ENCODE measurements at regions not wholly inside any gene's neighbourhood (a gene's known extent, or its start where the extent isn't known, plus 50 kb on each side); places are given as distances from the start of the nearest gene placed in this dataset.

- peak; percentile 4 for DNase-seq
These were observed 121.6 kb downstream of the ZFP36L2 start for GRCh38 chr2:43104763-43105162.

- DNase-seq: peak; percentile 3
These were observed 122.3 kb downstream of the ZFP36L2 start for GRCh38 chr2:43104106-43104505.

DNA sequence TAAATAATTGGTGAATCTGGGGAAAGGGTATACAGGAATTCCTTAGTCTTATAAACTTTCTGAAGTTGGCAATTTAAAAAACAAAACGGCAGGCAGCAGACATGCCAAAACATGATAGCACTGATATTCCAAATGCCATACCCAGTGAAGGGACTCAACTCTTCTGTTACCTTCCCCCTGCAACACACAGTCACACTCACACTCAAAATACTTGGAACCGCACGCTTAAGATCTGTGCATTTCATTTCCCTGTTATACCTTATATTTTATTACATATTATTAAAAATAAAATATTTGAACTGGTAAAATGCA lies 123.4 kb downstream of the ZFP36L2 start:
- DNase-seq: no peak

- peak; percentile 81 for DNase-seq
These were observed 123.9 kb downstream of the ZFP36L2 start for GRCh38 chr2:43102366-43103092.

DNA sequence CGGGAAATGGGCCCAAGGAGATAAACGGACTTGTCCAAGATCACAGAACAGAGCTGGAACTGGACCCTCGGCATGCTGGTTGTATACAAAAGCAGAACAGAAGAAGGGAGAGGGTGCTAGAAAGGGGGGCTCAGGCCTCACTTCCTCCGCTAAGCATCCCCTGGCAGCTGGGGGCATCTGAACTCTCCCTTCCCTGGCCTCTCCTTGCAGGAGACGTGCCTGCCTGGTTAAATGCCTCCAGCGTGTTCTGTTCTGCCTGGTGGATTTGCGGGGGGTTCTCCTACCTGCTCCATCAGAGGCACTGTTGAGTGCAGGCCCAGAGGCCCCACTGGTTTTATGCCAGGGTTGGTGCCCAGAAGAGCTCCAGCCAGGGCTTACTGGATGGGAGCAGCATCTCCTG lies 124.7 kb downstream of the ZFP36L2 start:
- peak; percentile 36 for DNase-seq

GRCh38 chr2:43100883-43101662 lies 125.3 kb downstream of the ZFP36L2 start:
- DNase-seq: peak; percentile 81

DNA sequence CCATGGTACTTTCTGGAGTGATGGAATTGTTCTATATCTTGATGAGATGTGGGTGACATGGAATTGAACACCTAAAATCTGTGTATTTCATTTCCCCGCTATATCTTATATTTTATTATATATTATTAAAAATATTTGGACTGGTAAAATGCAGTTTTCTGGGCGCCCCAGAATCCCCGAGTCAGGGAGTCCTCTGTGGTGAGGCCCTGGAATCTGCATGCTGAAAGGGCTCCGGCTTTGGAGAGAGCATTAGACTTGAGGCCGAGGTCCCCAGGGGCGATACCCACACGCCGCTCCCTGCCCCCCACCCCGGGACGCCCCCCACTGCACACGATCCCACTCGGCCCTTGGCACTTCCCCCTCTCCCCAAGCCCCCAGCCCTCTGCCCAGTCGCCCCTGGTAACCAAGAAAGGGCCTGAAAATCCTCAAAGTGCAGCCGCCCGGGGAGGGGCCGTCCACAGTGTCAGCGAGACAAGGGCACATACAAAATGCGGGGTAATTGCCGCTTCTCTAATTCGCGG lies 126.0 kb downstream of the ZFP36L2 start:
- no peak for DNase-seq

- no peak for DNase-seq
These were observed 126.6 kb downstream of the ZFP36L2 start for GRCh38 chr2:43099797-43100196.

GRCh38 chr2:43098539-43098938 lies 127.9 kb downstream of the ZFP36L2 start:
- DNase-seq: peak; percentile 24

- peak; percentile 27 for DNase-seq
These were observed 128.6 kb downstream of the ZFP36L2 start for GRCh38 chr2:43097644-43098408.

DNA sequence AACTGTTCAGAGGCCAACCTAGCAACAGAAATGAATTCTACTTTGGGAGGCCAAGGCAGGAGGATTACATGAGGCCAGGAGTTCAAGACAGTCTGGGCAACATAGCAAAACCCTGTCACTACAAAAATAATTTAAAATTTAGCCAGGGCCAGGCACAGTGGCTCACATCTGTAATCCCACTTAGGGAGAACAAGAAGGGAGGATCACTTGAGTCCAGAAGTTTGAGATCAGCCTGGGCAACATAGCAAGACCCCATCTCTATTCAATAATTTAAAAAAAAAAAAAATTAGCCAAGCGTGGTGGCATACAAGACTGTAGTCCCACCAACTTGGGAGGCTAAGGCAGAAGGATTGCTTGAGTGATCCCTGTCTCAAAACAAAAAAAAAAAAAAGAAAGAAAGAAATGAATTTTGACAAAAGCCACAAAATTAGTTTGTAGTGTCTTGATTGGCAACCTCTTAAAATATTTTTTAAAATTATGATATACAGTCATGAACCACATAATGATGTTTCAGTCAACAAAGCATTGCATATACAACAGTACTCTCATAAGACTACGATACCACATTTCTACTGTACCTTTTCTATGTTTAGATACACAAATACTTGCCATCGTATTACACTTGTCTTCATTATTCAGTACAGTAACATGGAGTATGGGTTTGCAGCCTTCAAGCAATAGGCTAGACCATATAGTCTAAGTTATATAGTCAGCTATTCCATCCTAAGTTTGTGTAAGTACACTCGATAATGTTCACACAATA lies 130.7 kb downstream of the ZFP36L2 start:
- no peak for DNase-seq

- DNase-seq: no peak
These were observed 133.8 kb downstream of the ZFP36L2 start for GRCh38 chr2:43092520-43093179.

- DNase-seq: no peak
These were observed 136.1 kb downstream of the ZFP36L2 start for GRCh38 chr2:43090317-43090716.

DNA sequence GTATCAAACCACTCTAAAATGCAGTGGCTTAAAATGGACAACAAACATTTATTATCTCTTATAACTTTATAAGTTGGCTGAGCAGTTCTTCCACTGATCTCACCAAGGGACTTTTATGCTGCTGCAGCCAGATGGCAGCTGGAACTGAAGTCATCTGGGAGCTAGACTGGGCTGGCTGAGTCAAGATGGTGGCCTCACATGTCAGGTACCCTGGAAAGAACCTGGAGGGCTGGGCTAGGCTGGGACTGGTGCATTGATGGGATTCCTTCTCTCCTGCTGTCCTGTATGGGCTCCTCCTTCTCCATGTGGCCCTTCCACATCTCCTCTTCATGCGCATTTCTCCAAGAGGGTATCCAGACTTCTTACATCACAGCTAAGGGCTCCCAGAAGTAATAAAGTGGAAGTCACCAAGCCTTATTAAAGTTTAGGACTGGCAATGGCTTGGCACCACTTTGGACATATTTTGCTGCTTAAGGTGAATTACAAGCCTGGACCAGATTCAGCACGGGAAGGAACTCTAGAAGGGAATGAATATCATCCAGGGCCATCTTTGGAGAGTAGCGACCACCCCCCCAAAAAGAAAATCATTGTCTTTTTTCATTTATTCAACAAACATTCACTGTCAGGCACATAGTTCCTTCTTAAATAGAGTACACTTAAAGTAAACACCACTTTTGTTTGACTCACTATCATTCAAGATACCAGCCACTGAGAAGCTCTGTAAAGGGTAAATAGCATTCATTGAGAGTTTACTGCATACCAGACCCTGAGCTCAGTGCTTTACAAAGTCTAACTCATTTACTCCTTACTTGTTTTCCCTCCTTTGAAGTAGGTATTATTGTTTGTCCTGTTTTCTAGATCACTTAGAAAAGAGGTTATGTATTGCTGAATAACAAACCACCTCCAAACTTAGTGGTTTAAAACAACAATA lies 138.0 kb downstream of the ZFP36L2 start:
- DNase-seq: peak; percentile 30

GRCh38 chr2:43087413-43087812 lies 139.0 kb downstream of the ZFP36L2 start:
- peak; percentile 19 for DNase-seq

DNA sequence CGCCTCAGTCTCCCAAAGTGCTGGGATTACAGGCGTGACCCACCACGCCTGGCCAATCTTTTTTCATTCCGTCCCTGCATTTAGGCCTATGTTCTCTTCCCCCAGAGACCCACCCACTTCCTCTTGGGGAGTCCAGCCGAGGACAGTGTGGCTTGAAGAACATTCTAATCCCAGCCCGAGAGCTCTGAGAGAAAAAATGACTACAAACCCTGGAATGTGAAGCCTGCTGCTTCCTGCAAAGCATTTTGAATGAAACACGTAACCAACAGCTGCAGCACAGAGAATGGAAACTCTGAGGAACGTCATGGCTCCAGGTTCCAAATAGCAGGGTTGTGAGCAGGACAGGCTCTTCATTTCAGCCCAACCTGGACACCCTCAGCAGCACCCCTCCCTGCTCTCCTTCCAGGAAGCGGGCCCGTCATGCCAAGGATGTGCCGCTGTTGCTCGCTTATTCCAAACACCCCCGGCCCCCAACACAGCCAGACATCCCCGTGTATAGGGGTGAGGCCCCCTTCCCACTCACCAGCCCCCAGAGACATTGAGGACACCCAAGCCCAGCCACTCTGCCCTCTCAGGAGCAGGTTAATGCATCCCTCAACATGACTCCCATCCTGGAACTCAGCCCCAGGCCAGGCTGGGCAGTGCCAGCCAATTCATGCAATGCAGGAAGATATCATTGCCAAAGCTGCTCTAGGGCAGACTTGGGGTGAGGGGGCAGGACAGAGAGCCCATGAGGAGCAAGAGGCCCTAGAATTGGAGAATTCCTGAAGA lies 139.8 kb downstream of the ZFP36L2 start:
- DNase-seq: peak; percentile 94

DNA sequence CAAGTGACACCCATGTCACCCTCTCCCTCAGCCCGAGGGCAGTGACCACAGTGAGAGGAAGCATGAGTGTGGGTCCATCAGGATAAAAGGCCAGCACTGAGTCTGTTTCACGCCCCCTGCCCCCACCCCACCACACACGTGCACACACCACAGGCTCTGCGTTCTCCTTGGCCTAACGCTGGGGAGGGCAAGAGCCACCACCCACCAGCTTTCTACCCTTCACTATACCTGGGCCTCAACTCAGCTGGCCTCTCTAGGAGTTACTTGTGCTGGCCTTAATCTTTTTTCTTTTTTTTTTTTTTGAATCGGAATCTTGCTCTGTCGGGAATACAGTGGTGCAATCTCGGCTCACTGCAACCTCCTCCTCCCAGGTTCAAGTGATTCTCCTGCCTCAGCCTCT lies 140.5 kb downstream of the ZFP36L2 start:
- peak; percentile 32 for DNase-seq

DNA sequence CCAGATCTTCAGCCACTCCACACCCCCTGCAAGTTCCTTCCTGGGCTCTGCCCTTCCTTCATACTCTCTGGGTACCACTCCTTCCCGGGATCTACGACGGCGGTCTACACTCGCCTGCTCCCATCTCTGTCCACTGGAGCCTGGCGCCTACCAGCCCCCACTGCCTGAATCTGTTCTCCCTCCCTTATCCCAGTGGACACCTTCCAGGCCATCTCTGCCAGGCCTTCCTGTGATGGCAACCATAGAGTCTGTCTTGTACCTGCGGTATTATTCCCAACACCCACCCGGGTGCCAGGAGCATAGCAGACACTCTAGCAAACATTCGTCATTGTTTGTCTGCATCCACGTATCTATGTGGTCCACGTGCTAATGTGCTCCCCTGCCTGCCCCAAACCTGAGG lies 140.9 kb downstream of the ZFP36L2 start:
- no peak for DNase-seq

GRCh38 chr2:43084699-43085091 lies 141.7 kb downstream of the ZFP36L2 start:
- DNase-seq: peak; percentile 81
